G401 (cell line): ENCODE measurements at regions not wholly inside any gene's neighbourhood (a gene's known extent, or its start where the extent isn't known, plus 50 kb on each side); places are given as distances from the start of the nearest gene placed in this dataset.
A peak's percentile ranks its signal among the peaks of the same experiment; 100 is the strongest.
"Not testable (repeated sequence)": the region's sequence is repeated elsewhere in the genome, so short reads cannot be mapped to it uniquely, and the experiment has no call there.

Experiments
- DNase-seq: peaks from one replicate; pipeline ENCODE4 v3.0.0-alpha.2; 2015; ENCODE audit warnings: low spot score
- in situ Hi-C: cut with HindIII; loops from 2 replicates; pipeline ENCODE4 v1.10.0; 2016; ENCODE audit warnings: low sequenced_read_pairs, mixed read lengths

DNA sequence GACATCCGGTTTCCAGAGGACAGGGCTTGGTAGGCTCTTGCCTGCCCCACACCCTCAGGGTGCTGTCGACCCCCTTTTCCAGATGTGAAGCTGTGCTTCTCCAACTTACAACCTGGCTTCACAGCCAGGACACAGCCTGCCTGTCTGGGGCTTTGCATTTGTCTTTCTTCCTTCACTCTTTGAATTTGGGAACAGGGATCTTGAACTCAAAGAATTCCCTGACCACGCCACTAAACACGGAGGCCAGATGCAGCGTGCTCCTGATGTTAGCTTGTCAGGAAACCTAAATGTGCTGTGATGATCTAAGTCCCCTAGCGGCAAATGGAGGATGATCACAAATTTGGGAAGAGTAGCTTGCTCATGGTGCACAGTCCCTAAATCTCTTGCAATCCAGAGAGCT, 244.8 kb upstream of the RGMA start:
- in situ Hi-C loops: no loop called here
- no peak for DNase-seq

- in situ Hi-C loops, DNase-seq: not testable (repeated sequence)
These were observed 244.1 kb upstream of the RGMA start for GRCh38 chr15:93333126-93333525.

GRCh38 chr15:93332168-93332553, 243.2 kb upstream of the RGMA start:
- DNase-seq: no peak
- in situ Hi-C loops: no loop called here

DNA sequence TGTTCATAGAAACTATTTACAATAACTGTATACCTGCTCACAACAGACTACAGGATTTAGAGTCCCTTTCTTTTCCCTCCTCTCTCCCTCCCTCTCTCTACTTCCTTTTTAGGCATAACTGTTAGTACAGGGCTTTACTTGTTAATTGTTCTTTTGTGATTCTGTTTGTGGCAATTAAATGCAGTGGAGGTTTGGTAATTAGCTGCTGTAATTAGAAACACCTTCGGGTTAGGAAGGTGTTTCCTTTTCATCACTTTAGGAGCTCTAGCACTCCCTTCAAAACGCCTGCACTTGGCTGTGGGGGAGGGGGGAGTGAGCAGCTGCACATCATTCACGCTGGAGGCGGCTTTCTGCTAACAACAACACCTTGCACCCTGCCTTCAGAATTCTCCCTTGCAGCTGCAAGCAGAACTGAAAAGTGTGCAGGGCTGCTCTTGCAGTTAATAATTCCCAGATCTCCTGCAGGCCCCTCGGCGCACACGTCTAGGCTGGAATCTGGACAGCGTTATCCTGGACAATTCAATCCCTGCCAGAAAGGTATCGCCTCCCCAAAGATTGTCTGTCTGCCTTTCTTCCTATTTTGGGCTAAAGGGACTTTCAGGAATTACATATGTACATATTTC, 242.6 kb upstream of the RGMA start:
- in situ Hi-C loops: no loop called here
- DNase-seq: no peak

DNA sequence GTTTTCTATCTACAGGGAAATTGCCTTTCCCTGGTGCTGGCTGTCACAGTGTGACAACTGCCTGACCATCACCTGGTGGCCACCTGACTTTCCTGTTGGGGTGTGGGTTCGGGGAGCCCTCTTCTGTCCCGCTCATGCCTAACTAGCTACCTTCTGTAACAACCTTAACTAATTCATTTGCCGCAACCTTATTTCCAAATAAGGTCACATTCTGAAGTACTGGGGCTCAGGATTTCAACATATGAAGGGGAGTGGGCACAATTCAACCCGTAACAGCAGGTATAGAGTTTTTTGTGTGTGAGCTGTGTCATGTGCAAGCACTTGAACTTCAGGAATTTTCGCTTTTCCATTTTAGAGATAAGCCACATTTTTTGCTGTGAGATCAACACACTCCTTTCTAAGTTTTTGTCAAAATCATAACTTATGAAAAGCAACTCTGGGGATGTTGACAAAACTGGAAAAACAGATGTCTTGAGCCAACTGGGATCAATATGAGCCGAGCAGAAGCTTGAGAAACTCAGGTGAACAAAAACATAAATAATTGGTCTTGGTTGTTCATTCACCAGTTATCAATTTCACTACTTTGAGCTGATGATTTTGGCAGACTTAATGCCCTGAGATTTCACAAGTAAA, 242.0 kb upstream of the RGMA start:
- no peak for DNase-seq
- in situ Hi-C loops: no loop called here

GRCh38 chr15:93327364-93327763, 238.4 kb upstream of the RGMA start:
- in situ Hi-C loops: no loop called here
- no peak for DNase-seq

GRCh38 chr15:93324186-93324975, 235.4 kb upstream of the RGMA start:
- in situ Hi-C loops: no loop called here
- DNase-seq: no peak

DNA sequence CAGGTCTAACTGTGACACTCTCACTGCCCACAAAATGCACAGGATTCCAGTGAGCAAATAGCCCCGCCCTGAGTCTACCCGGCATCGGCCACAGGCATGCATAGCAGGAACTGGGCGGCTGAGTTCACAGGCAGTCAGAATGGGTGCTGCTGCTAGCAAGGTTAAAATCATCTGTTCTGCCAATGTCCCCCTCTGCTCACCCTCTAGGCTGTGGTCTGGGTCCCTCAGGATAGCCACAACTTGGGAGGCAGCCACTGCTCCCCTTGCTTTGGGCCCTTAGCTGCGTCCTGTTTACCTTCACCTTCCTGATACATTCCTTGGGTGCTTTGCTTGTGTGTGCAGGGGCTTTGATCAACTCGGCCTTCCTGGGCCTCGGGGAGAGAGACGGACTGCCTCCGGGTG, 232.9 kb upstream of the RGMA start:
- DNase-seq: no peak
- in situ Hi-C loops: no loop called here

GRCh38 chr15:93319121-93319814, 230.3 kb upstream of the RGMA start:
- DNase-seq: no peak
- in situ Hi-C loops: no loop called here

DNA sequence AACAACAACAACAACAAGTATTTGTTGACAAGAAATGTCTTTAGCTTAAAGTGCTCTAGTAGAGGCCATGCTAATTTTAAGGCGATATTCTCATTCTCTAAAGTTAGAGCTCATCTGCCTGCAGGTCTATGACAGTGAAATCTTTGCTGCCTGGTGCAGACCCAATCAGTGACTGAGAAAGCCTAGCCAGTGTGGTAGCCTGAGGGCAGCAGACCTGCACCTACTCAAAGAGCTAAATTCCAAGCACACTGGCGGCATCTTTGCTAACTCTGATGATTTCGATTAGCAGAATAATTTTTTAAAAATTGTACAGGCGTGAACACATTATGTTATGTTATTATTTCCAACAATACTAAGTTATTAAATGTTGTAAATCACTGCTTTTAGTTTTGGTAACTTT, 228.8 kb upstream of the RGMA start:
- in situ Hi-C loops: no loop called here
- no peak for DNase-seq

DNA sequence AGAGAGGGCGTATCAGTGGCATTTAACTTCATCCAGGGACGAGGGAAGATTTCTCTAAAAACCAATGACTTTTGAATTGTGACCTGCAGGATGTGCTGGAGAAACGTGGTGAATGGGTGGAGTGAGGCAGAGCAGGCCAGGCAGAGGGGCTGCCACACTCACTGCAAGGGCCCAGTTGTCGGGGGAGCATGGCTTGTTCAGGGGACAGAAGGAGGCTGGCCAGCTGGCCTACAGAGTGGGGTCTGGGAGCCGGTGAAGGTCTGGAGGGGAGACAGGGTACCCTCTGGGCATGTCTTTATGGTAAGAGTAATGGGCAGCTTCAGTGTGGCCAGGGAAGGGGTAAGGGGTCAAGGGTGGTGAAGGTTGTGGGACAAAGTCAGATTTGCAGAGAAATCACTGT, 225.2 kb upstream of the RGMA start:
- in situ Hi-C loops: no loop called here

DNA sequence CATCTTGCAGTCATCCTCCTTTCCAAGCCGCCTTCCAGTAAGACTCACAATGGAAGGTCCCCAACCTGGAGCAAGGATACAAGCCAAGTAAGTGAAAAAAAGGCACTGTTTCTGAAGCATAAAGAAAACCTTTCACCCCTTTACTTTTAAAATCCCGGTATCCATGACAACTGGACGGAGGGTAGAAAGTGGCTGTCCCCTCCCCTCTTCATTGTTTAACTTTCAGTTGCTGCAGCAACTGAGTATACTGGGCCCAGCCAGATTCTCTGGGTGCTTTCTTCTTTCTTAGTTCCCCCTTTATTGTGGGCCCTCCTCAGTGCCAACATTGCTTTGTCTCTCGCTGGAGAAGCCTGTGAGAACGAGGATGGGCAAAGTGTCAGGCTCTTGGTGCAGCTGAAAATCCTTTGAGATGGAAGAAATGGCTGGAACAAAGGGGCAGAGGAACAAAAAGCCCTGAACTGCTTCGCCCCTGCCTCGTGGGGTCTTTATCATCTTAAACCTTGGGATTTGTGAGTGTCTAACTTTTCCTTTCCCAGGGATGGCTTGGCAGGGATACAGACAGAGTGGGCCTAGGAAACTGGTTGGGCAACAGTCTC, 224.0 kb upstream of the RGMA start:
- DNase-seq: peak; percentile 46
- in situ Hi-C loops: no loop called here

More for the DNA sequence above, 225.2 kb upstream of the RGMA start:
- DNase-seq: no peak

DNA sequence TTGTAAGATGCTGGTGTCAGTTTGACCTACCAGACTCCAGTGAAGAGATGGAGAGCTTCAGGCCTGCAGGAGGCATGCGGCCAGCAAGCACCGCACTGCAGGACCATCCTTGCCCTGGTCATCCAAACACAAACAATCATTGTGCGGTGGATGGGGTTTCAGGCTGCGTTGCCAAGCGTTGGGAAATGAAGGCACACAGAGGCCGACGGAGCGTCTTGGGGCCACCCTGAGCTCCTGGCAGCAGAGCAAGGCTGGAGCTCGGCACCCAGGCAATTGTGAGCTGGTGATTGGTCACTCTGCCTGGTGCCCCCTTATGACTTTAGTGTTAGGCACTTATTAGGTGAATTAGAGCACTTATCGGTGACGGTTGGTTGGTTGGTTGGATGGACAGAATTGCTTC, 222.6 kb upstream of the RGMA start:
- DNase-seq: peak; percentile 1
- in situ Hi-C loops: no loop called here

DNA sequence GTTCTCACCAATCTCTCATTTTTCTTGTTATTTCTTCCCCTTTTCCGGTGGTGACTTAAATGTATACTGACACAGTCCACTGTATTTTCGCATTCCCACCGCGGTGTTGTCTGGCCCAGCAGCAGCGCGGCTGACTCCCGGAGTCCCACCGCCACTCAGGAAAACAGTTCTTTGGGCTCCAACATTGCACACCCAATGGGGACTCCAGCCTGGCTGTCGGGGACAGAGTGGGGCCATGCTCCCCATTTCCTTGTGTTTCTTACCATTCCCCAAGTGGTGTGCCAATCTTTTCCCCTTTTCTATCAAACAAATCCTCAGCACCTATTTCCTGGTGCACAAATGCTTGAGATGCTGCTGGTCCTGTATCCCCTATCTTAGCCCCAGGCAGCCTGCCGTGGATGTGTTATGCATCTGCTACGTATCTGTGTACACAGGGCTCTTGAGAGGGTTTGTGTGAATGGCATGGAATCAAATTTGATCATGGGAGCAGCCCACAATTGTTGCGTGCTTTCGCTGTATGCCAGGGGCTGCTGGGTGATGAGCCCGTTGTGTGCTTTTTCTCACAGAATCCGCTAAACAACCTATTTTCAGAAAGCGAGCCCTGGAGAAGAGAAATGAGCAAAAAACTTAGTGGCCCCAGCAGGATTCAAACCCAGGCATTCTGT, 219.1 kb upstream of the RGMA start:
- no peak for DNase-seq
- in situ Hi-C loops: no loop called here

DNA sequence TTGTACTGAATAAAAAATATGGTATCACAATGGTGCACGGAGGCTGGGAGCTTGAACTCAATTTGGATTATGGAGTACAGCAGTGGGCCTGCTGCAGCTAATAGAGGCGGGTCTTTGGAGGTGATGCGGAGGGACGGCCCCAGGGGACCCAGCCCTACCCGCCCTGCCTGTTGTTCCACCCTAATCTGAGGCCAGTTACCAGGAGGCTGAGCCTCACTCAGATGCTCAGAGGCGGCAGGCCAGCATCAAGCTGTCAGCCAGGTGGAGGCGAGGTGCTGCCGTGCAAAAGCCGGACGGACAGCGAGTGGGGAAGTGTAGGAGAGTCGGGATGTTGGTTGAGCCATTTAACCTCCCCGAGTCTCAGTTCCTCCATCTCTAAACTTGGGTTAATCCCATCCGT, 218.5 kb upstream of the RGMA start:
- no peak for DNase-seq

GRCh38 chr15:93305306-93305705, 216.3 kb upstream of the RGMA start:
- in situ Hi-C loops: no loop called here
- DNase-seq: no peak

More for the DNA sequence above, 218.5 kb upstream of the RGMA start:
- in situ Hi-C loops: no loop called here

DNA sequence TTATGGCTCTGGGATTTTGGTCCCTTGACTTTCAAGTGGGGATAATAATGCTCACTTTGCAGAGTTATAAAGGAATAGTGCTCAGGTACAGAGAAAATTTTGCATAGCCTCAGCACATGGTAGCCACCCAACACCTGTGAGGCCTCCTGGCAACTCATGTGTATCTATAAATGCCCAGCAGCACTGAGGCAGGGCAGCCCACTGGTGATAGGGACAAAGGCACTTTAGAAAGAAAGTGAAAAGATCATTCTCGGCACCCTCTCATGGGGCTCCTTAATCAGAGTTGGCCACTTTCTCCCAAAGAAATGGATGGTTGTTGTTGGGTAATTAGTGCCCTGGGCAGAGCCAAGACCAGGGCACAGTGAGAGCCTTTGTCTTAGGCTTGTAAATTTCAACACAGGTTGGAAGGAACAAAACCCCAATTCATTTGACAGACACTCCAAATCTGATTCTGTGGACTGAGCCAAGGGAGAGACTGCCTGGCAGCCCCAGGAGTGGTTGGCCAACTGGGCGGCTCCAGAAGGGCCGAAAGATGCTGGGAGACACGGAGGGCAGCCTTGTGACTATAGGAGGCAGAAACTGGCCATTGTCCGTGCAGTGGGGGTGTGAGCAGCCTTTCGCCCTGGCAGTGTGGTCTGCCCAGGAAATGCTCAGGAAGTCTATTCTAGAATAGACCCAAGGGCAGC, 213.2 kb upstream of the RGMA start:
- peak; percentile 18 for DNase-seq
- in situ Hi-C loops: no loop called here

- DNase-seq: no peak
- in situ Hi-C loops: no loop called here
These were observed 211.8 kb upstream of the RGMA start for GRCh38 chr15:93300796-93301195.

- no peak for DNase-seq
- in situ Hi-C loops: no loop called here
These were observed 210.7 kb upstream of the RGMA start for GRCh38 chr15:93299675-93300074.
